ENCODE measurements at regions not wholly inside any gene's neighbourhood (a gene's known extent, or its start where the extent isn't known, plus 50 kb on each side); places are given as distances from the start of the nearest gene placed in this dataset.

GRCh38 chr9:88326936-88327335 lies 61.3 kb upstream of the SPIN1 start:
- DNase-seq (ENCODE audit: low spot score), result no peak
- in situ Hi-C loops (cut with HindIII; ENCODE audit: low sequenced_read_pairs), result loop anchor here (10.0 kb wide), 1 partner anchor 62 kb away; no protein-coding TSS in a partner anchor

- DNase-seq (ENCODE audit: low spot score), result no peak
- in situ Hi-C loops (cut with HindIII; ENCODE audit: low sequenced_read_pairs), result loop anchor here (10.0 kb wide), 1 partner anchor 61 kb away; no protein-coding TSS in a partner anchor
These were observed 62.2 kb upstream of the SPIN1 start for GRCh38 chr9:88326015-88326414.

GRCh38 chr9:88322906-88323566 lies 65.2 kb upstream of the SPIN1 start:
- no peak for DNase-seq (ENCODE audit: low spot score)
- in situ Hi-C loops (cut with HindIII; ENCODE audit: low sequenced_read_pairs), result loop anchor here (10.0 kb wide), 1 partner anchor 58 kb away; no protein-coding TSS in a partner anchor

- no peak for DNase-seq (ENCODE audit: low spot score)
- in situ Hi-C loops (cut with HindIII; ENCODE audit: low sequenced_read_pairs), result loop anchor here (10.0 kb wide), 1 partner anchor 57 kb away; no protein-coding TSS in a partner anchor
These were observed 66.5 kb upstream of the SPIN1 start for GRCh38 chr9:88321764-88322163.

GRCh38 chr9:88320748-88321415 lies 67.4 kb upstream of the SPIN1 start:
- DNase-seq (ENCODE audit: low spot score), result no peak
- in situ Hi-C loops (cut with HindIII; ENCODE audit: low sequenced_read_pairs), result loop anchor here (10.0 kb wide), 1 partner anchor 56 kb away; no protein-coding TSS in a partner anchor

- DNase-seq (ENCODE audit: low spot score), result no peak
- in situ Hi-C loops (cut with HindIII; ENCODE audit: low sequenced_read_pairs), result loop anchor here (10.0 kb wide), 1 partner anchor 55 kb away; no protein-coding TSS in a partner anchor
These were observed 68.1 kb upstream of the SPIN1 start for GRCh38 chr9:88319936-88320747.

- no peak for DNase-seq (ENCODE audit: low spot score)
- in situ Hi-C loops (cut with HindIII; ENCODE audit: low sequenced_read_pairs), result no loop called here
These were observed 74.7 kb upstream of the SPIN1 start for GRCh38 chr9:88313364-88314220.

- in situ Hi-C loops (cut with HindIII; ENCODE audit: low sequenced_read_pairs), result no loop called here
- DNase-seq (ENCODE audit: low spot score), result no peak
These were observed 75.6 kb upstream of the SPIN1 start for GRCh38 chr9:88312517-88313103.

- no peak for DNase-seq (ENCODE audit: low spot score)
- in situ Hi-C loops (cut with HindIII; ENCODE audit: low sequenced_read_pairs), result no loop called here
These were observed 76.2 kb upstream of the SPIN1 start for GRCh38 chr9:88312045-88312444.

GRCh38 chr9:88310310-88310980 lies 77.8 kb upstream of the SPIN1 start:
- DNase-seq (ENCODE audit: low spot score), result peak; percentile 10
- in situ Hi-C loops (cut with HindIII; ENCODE audit: low sequenced_read_pairs), result no loop called here

- in situ Hi-C loops (cut with HindIII; ENCODE audit: low sequenced_read_pairs), result no loop called here
- DNase-seq (ENCODE audit: low spot score), result no peak
These were observed 79.2 kb upstream of the SPIN1 start for GRCh38 chr9:88308831-88309560.

- in situ Hi-C loops (cut with HindIII; ENCODE audit: low sequenced_read_pairs), result no loop called here
- no peak for DNase-seq (ENCODE audit: low spot score)
These were observed 81.1 kb upstream of the SPIN1 start for GRCh38 chr9:88307136-88307535.

- in situ Hi-C loops (cut with HindIII; ENCODE audit: low sequenced_read_pairs), result no loop called here
- no peak for DNase-seq (ENCODE audit: low spot score)
These were observed 84.4 kb upstream of the SPIN1 start for GRCh38 chr9:88303721-88304451.

GRCh38 chr9:88302579-88303324 lies 85.5 kb upstream of the SPIN1 start:
- no peak for DNase-seq (ENCODE audit: low spot score)
- in situ Hi-C loops (cut with HindIII; ENCODE audit: low sequenced_read_pairs), result no loop called here

- in situ Hi-C loops (cut with HindIII; ENCODE audit: low sequenced_read_pairs), result no loop called here
- no peak for DNase-seq (ENCODE audit: low spot score)
These were observed 87.7 kb upstream of the SPIN1 start for GRCh38 chr9:88300556-88300955.

GRCh38 chr9:88291856-88292255 lies 96.4 kb upstream of the SPIN1 start:
- in situ Hi-C loops (cut with HindIII; ENCODE audit: low sequenced_read_pairs), result no loop called here
- no peak for DNase-seq (ENCODE audit: low spot score)
